Body of pancreas (tissue), 4 donors: ENCODE measurements at regions not wholly inside any gene's neighbourhood (a gene's known extent, or its start where the extent isn't known, plus 50 kb on each side); places are given as distances from the start of the nearest gene placed in this dataset.

Experiments used
- ATAC-seq: fragments of 150-250 bp; one replicate; pipeline ENCODE4 v1.9.1; 2016
- DNase-seq, 4 donors: peaks; one replicate each; pipeline ENCODE4 v3.0.0-alpha.2; 2019
- H3K27ac ChIP-seq, 4 donors: fragments of 200-600 bp; sonication (generic); 1 replicate in 3 of 4; 2 replicates in 1 of 4; pipeline versions ENCODE4 v1.5.1 to v1.6.1; 2016 to 2019; ENCODE audit warnings: mild to moderate bottlenecking in 1 of 4, mixed read lengths in 1 of 4, moderate library complexity in 1 of 4
- H3K27me3 ChIP-seq, 2 donors: fragments of 200-600 bp; sonication (generic); one replicate each; pipeline ENCODE4 v1.6.0; 2016; ENCODE audit warnings: mild to moderate bottlenecking in 1 of 2
- H3K36me3 ChIP-seq, 2 donors: fragments of 200-600 bp; sonication (generic); replicated peaks in 1 of 2; 2 replicates each; pipeline ENCODE4 v1.5.1; 2016; ENCODE audit warnings: low read depth in 2 of 2; ENCODE audit not compliant: insufficient read depth in 1 of 2
- H3K4me1 ChIP-seq: fragments of 200-600 bp; sonication (generic); one replicate; pipeline ENCODE4 v1.6.0; 2016
- H3K4me3 ChIP-seq, 2 donors: fragments of 200-600 bp; sonication (generic); 1 replicate in 1 of 2; 2 replicates in 1 of 2; pipeline ENCODE4 v1.5.1; 2016 to 2019
- H3K9me3 ChIP-seq, 3 donors: fragments of 200-600 bp; sonication (generic); 1 replicate in 2 of 3; 2 replicates in 1 of 3; pipeline ENCODE4 v1.5.1; 2016
- POLR2A ChIP-seq, 3 donors: fragments of 450-650 bp; IDR thresholded peaks; one replicate each; pipeline ENCODE4 v1.6.1; 2016; ENCODE audit warnings: antibody characterized with exemption in 3 of 3, mild to moderate bottlenecking in 2 of 3
- WGBS, 2 donors: methylation state at CpG; one replicate each; pipeline ENCODE4 v1.1.5; 2017; 5-methylcytosine and 5-hydroxymethylcytosine counted together
- intact Hi-C: fragments of 100-400 bp; cut with DNase I; formaldehyde crosslinking; loops from one replicate; pipeline ENCODE4 v1.15.1; 2023
- TF ChIP-seq, protein P1 (sequence below), 7 experiments: fragments of 450-650 bp in 4 of 7; fragments of 200-600 bp in 3 of 7; sonication (generic) in 3 of 7; IDR thresholded peaks; one replicate each; pipeline ENCODE4 v1.5.1; 2016 to 2019; ENCODE audit warnings: antibody characterized with exemption in 7 of 7

DNA sequence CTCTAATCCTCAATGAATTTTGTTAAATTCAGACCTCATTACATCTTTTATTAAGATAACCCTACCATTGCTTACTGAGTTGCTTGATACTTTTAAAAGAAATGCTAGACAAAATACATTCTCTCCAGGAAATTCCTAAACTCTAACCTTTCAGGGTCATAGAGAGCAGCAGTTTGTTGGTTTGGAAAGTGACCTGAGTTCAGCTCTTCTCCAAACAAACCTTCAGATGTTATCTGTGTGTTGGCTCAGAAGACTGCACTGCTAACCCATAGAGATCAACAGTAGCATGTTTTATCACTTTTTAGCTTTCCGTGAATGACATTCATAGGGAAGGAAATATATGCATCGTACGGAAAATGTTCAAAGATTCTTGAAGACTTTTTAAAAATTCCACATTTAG lies 101.8 kb upstream of the VEGFC start:
- no peak overlapping the region for H3K27ac ChIP-seq
- no peak for ATAC-seq
- H3K27me3 ChIP-seq, result no peaks in the 10 kb centered on the region
- WGBS, 2 donors, result 31 to 34% methylated on average over 3 of the region's 3 CpGs
- intact Hi-C loops, result no loop called here
- no peaks in the 10 kb centered on the region for H3K9me3 ChIP-seq
- no peak overlapping the region for H3K4me3 ChIP-seq
- H3K4me1 ChIP-seq, result no peaks in the 10 kb centered on the region
- no peak for DNase-seq
- TF ChIP-seq, protein P1, sequence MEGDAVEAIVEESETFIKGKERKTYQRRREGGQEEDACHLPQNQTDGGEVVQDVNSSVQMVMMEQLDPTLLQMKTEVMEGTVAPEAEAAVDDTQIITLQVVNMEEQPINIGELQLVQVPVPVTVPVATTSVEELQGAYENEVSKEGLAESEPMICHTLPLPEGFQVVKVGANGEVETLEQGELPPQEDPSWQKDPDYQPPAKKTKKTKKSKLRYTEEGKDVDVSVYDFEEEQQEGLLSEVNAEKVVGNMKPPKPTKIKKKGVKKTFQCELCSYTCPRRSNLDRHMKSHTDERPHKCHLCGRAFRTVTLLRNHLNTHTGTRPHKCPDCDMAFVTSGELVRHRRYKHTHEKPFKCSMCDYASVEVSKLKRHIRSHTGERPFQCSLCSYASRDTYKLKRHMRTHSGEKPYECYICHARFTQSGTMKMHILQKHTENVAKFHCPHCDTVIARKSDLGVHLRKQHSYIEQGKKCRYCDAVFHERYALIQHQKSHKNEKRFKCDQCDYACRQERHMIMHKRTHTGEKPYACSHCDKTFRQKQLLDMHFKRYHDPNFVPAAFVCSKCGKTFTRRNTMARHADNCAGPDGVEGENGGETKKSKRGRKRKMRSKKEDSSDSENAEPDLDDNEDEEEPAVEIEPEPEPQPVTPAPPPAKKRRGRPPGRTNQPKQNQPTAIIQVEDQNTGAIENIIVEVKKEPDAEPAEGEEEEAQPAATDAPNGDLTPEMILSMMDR (IDR thresholded peaks at IDR 0.05), result no peak
- TF ChIP-seq POLR2A (IDR thresholded peaks at IDR 0.05), result no peak
- H3K36me3 ChIP-seq, result no peaks in the 10 kb centered on the region

DNA sequence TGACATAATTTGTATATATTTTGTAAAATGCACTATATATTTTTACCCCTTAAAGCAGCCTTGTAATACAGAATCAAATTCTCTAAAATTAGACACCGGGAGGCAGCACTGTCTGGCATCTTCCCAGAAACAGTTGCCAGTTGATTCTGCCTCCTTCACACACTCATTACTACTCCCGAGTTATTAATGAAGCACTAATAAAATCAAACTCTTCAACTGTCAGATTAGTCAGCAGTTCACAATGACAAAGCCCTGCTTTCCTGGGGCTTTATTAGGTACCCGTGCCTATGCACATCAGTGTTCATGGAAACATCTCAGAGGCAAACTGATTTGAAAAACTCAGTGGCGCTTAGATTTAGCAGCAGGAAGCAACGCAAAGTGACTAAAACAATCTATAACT lies 103.5 kb upstream of the VEGFC start:
- intact Hi-C loops, result no loop called here
- Histone ChIP-seq H3K36me3 (no peaks in the 10 kb centered on the region), H3K4me3 (no peak overlapping the region), H3K27me3 (no peaks in the 10 kb centered on the region), H3K4me1 (no peaks in the 10 kb centered on the region), H3K27ac (no peak overlapping the region), H3K9me3 (no peaks in the 10 kb centered on the region)
- no peak for ATAC-seq
- TF ChIP-seq, protein P1 (IDR thresholded peaks at IDR 0.05), result no peak
- no peak for TF ChIP-seq POLR2A (IDR thresholded peaks at IDR 0.05)
- WGBS, 2 donors, result 52 to 57% methylated on average over 5 of the region's 5 CpGs
- DNase-seq, result no peak

DNA sequence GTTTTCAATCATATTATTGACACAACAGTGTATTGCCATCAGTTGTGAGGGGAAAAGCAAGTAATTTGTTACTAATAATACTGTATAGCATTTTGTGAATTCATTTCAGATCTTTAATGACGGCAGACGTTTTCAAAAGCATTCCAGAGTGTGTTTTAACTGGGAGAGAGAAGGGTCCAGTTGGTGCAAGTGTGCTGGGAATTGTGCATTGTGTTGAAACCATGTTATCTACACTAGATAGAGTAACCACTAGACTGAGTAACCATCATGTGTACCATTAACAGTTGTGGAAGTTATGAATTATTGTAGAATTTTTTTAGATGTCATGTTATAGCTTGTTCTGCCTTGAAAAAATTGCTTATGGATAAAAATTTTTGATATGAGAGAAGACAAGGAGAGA lies 104.5 kb upstream of the VEGFC start:
- no peak overlapping the region for H3K27ac ChIP-seq
- no peak overlapping the region for H3K4me3 ChIP-seq
- no peaks in the 10 kb centered on the region for H3K36me3 ChIP-seq
- no peaks in the 10 kb centered on the region for H3K27me3 ChIP-seq
- TF ChIP-seq POLR2A (IDR thresholded peaks at IDR 0.05), result no peak
- TF ChIP-seq, protein P1 (IDR thresholded peaks at IDR 0.05), result no peak
- intact Hi-C loops, result no loop called here
- ATAC-seq (no peak), DNase-seq (no peak)
- WGBS, 2 donors, result 7 to 47% methylated on average over 2 of the region's 2 CpGs
- H3K4me1 ChIP-seq, result no peaks in the 10 kb centered on the region
- no peaks in the 10 kb centered on the region for H3K9me3 ChIP-seq

DNA sequence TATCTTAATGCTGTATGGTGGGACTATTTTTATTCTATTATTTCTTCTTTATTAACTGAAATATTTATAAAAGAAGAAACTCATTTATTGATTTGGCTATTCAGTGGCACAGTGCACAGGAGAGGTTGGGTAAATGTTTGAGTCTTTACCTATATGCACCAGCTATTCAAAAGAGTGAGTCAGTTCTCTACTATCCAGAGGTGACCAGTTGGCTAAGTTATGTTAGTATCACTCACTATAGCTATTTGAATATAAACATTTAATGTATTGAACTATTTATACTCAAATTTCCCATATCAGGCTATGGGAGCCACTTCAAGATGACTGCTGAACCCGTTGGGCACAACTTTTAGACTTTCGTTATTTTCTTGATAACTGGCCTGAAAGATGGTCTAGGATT lies 106.1 kb upstream of the VEGFC start:
- no peaks in the 10 kb centered on the region for H3K4me1 ChIP-seq
- TF ChIP-seq, protein P1 (IDR thresholded peaks at IDR 0.05), result no peak
- TF ChIP-seq POLR2A (IDR thresholded peaks at IDR 0.05), result no peak
- ATAC-seq, result no peak
- no peaks in the 10 kb centered on the region for H3K9me3 ChIP-seq
- no peaks in the 10 kb centered on the region for H3K36me3 ChIP-seq
- H3K4me3 ChIP-seq, result no peak overlapping the region
- intact Hi-C loops, result no loop called here
- 51 to 64% methylated on average over 2 of the region's 2 CpGs for WGBS, 2 donors
- no peak overlapping the region for H3K27ac ChIP-seq
- no peaks in the 10 kb centered on the region for H3K27me3 ChIP-seq
- no peak for DNase-seq

DNA sequence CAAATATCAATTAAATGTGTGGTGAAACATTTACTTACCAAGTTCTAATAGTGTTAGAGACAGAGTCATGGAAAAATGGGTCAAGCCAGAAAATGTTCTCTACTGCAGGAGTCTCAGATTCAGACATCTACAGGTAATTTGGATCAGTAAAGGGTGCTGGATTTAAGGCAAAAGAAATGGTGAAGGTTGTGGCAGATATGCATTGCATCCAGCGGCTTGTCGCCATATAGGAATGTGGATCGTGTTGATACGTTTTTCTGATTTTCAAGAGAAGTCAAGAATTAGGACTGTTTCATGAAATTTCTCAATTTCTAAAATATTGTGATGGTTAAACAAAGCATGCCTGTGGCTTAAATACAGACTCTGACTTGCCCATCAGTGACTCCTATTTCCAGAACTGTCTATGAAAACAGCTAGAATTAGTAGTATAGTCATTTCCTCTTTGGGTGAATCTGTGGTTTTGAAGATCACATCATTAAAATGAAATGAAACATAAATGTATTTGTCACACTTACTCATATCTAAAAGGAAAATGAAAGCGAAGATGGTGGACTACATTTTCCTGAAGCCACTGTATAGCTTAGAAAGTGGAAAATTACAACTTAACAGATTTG lies 110.1 kb upstream of the VEGFC start:
- no peaks in the 10 kb centered on the region for H3K4me1 ChIP-seq
- intact Hi-C loops, result no loop called here
- H3K4me3 ChIP-seq, result no peak overlapping the region
- H3K36me3 ChIP-seq, result no peaks in the 10 kb centered on the region
- TF ChIP-seq POLR2A (IDR thresholded peaks at IDR 0.05), result no peak
- TF ChIP-seq, protein P1 (IDR thresholded peaks at IDR 0.05), result no peak
- DNase-seq, result no peak
- no peaks in the 10 kb centered on the region for H3K9me3 ChIP-seq
- no peaks in the 10 kb centered on the region for H3K27me3 ChIP-seq
- no peak for ATAC-seq
- H3K27ac ChIP-seq, result no peak overlapping the region
- WGBS, 2 donors, result 58 to 69% methylated on average over 5 of the region's 5 CpGs
